Liver (tissue), 8 donors: ENCODE measurements at regions not wholly inside any gene's neighbourhood (a gene's known extent, or its start where the extent isn't known, plus 50 kb on each side); places are given as distances from the start of the nearest gene placed in this dataset.

Source experiments
- DNase-seq: peaks from one replicate; pipeline ENCODE4 v3.0.0-alpha.2; 2017; ENCODE audit warnings: low spot score
- H3K27ac ChIP-seq, 2 donors: one replicate each; pipeline ENCODE4 v1.7.0; 2013; ENCODE audit warnings: inconsistent platforms in 2 of 2, low read length in 2 of 2, control low read depth in 1 of 2, low read depth in 1 of 2, mild to moderate bottlenecking in 1 of 2
- H3K27me3 ChIP-seq, 4 donors: one replicate each; pipeline versions ENCODE4 v1.6.1 to v1.7.0; 2013; ENCODE audit warnings: low read length in 3 of 4, inconsistent platforms in 1 of 4, mild to moderate bottlenecking in 1 of 4, moderate library complexity in 1 of 4; ENCODE audit not compliant: control insufficient read depth in 4 of 4, insufficient read depth in 4 of 4
- H3K36me3 ChIP-seq, 4 donors: one replicate each; pipeline versions ENCODE4 v1.6.1 to v1.7.0; 2013; ENCODE audit warnings: low read length in 3 of 4, mild to moderate bottlenecking in 3 of 4, low read depth in 1 of 4, moderate library complexity in 1 of 4; ENCODE audit not compliant: control insufficient read depth in 4 of 4, insufficient read depth in 3 of 4
- H3K4me1 ChIP-seq, 4 donors: one replicate each; pipeline versions ENCODE4 v1.6.1 to v1.7.0; 2013; ENCODE audit warnings: low read length in 3 of 4, mild to moderate bottlenecking in 3 of 4, moderate library complexity in 1 of 4; ENCODE audit not compliant: control insufficient read depth in 4 of 4, insufficient read depth in 4 of 4
- H3K4me3 ChIP-seq, 3 donors: one replicate each; pipeline versions ENCODE4 v1.6.1 to v1.7.0; 2013; ENCODE audit warnings: low read length in 3 of 3, control low read depth in 1 of 3, low read depth in 1 of 3, mild to moderate bottlenecking in 1 of 3
- H3K9ac ChIP-seq, 2 donors: one replicate each; pipeline ENCODE4 v1.7.0; 2013; ENCODE audit warnings: low read length in 2 of 2, mild to moderate bottlenecking in 2 of 2, moderate library complexity in 2 of 2, control low read depth in 1 of 2, low read depth in 1 of 2
- H3K9me3 ChIP-seq, 4 donors: one replicate each; pipeline versions ENCODE4 v1.6.1 to v1.7.0; 2013; ENCODE audit warnings: low read length in 3 of 4; ENCODE audit not compliant: control insufficient read depth in 4 of 4
- EGR1 ChIP-seq, 2 donors: IDR thresholded peaks; 2 replicates each; pipeline ENCODE4 v1.6.1; 2016 to 2018; ENCODE audit warnings: antibody characterized with exemption in 2 of 2, low read depth in 2 of 2
- FOXA1 ChIP-seq: IDR thresholded peaks from 2 replicates; pipeline ENCODE4 v1.6.1; 2016; ENCODE audit warnings: antibody characterized with exemption
- GABPA ChIP-seq, 2 donors: IDR thresholded peaks in 1 of 2; conservative IDR thresholded peaks in 1 of 2; 2 replicates each; pipeline ENCODE4 v1.6.1; 2016; ENCODE audit warnings: antibody characterized with exemption in 2 of 2, mild to moderate bottlenecking in 1 of 2, moderate library complexity in 1 of 2
- HNF4A ChIP-seq, 2 donors: conservative IDR thresholded peaks; 2 replicates each; pipeline ENCODE4 v1.6.1; 2016; ENCODE audit warnings: antibody characterized with exemption in 2 of 2, mild to moderate bottlenecking in 2 of 2
- HNF4G ChIP-seq: IDR thresholded peaks from 2 replicates; pipeline ENCODE4 v1.6.1; 2016; ENCODE audit warnings: antibody characterized with exemption
- NR2F2 ChIP-seq: IDR thresholded peaks from 2 replicates; pipeline ENCODE4 v1.6.1; 2016; ENCODE audit warnings: antibody characterized with exemption
- RAD21 ChIP-seq, 2 donors: IDR thresholded peaks; 2 replicates each; pipeline ENCODE4 v1.6.1; 2016; ENCODE audit warnings: antibody characterized with exemption in 2 of 2, mild to moderate bottlenecking in 2 of 2
- RXRA ChIP-seq, 2 donors: IDR thresholded peaks; 2 replicates each; pipeline ENCODE4 v1.6.1; 2017 to 2018; ENCODE audit warnings: antibody characterized with exemption in 2 of 2, mild to moderate bottlenecking in 1 of 2
- SP1 ChIP-seq: IDR thresholded peaks from 2 replicates; pipeline ENCODE4 v1.6.1; 2018; ENCODE audit warnings: antibody characterized with exemption, mild to moderate bottlenecking
- TAF1 ChIP-seq: conservative IDR thresholded peaks from 2 replicates; pipeline ENCODE4 v1.6.1; 2016; ENCODE audit warnings: antibody characterized with exemption, mild to moderate bottlenecking
- WGBS: extraction: QIAGEN DNeasy Blood & Tissue Kit; methylation state at CpG from one replicate; pipeline ENCODE4 v1.1.7; 2013; 5-methylcytosine and 5-hydroxymethylcytosine counted together
- TF ChIP-seq, protein P1 (sequence below): IDR thresholded peaks from 2 replicates; pipeline ENCODE4 v1.6.1; 2016; ENCODE audit warnings: antibody characterized with exemption, mild to moderate bottlenecking
- TF ChIP-seq, protein P2 (sequence below): IDR thresholded peaks from 2 replicates; pipeline ENCODE4 v1.6.1; 2016; ENCODE audit warnings: antibody characterized with exemption
- TF ChIP-seq, protein P3 (sequence below): IDR thresholded peaks from 2 replicates; pipeline ENCODE4 v1.6.1; 2016; ENCODE audit warnings: antibody characterized with exemption
- TF ChIP-seq, protein P4 (sequence below): fragments of 150-350 bp; IDR thresholded peaks from 2 replicates; pipeline ENCODE4 v1.5.1; 2017; ENCODE audit warnings: improper control_type of control experiment, low read depth, low read length; ENCODE audit not compliant: missing input control
- TF ChIP-seq, protein P5 (sequence below): IDR thresholded peaks from 2 replicates; pipeline ENCODE4 v1.6.1; 2016; ENCODE audit warnings: antibody characterized with exemption
- donor health status: healthy.
- donor health status: healthy.
- donor health status: healthy.
- donor health status: healthy.
- donor health status: healthy.

DNA sequence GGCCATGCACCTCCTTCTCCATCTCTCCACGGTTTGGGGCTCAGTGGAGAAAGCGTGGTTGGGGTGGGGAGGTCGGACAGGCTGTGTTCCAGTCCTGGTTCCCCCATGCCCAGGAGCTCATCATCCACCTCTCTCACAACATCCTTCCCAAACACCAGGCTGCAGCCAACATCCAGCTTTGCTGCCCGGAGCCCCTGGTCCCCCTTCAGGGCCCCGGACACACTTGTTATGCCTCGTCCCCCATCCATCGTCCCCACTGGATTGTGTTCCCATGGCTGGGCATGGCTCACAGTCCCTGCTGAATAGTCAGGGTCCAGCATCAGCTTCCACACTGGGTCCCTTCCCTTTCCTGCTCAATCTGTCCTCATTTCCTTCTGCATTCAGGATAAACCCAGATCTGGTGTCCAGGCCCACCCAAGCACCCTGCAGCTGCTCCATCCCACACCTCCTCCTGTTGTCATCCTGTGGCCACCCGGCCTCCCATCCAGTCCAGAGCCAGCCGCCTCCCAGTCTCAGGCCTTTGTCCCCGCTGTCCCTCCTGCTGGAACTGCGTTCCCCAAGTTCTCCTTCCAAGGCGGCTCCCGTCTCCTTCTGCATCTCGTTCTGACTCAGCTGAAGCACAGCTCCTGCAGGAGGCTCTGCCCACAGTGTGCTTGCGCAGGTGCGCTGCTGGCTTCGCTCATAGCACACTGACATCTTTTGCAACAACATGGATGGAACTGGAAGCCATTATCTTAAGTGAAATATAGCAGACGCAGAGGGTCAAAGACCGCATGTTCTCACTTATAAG, 211.4 kb upstream of the RTL1 start:
- WGBS = 90% methylated on average over 19 of the region's 19 CpGs
- no peaks in the 10 kb centered on the region for H3K36me3 ChIP-seq
- H3K27me3 ChIP-seq = no peaks in the 10 kb centered on the region
- no peaks in the 10 kb centered on the region for H3K4me1 ChIP-seq
- DNase-seq = no peak
- H3K9me3 ChIP-seq = no peaks in the 10 kb centered on the region
- no peak overlapping the region for H3K9ac ChIP-seq
- no peak overlapping the region for H3K27ac ChIP-seq
- no peak overlapping the region for H3K4me3 ChIP-seq
- TF ChIP-seq HNF4G = no peak
- TF ChIP-seq GABPA (IDR thresholded peaks at IDR 0.05 in 1 of 2, conservative IDR thresholded peaks at IDR 0.05 in 1 of 2) = no peak

DNA sequence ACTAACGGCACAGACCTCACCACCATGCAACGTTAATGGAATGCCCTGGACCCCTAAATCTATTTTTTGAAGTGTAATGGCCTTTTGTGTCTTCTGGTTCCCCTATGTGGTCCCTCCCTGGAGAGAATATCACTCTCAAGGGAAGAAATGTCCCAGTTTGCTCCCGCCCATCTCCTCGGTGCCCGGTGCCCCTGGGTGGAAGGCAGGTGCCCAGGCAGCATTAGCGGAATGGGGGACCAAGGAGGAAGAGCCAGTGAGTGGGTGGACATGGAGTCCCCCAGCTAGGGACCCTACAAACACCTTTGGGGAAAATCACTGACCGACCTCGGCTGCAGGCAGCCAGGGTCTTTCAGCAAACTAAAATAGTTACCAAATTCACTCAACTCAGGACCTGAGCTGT, 212.1 kb upstream of the RTL1 start:
- WGBS = 86% methylated on average over 8 of the region's 8 CpGs
- H3K27ac ChIP-seq = no peak overlapping the region
- H3K27me3 ChIP-seq = no peaks in the 10 kb centered on the region
- no peaks in the 10 kb centered on the region for H3K36me3 ChIP-seq
- no peak overlapping the region for H3K4me3 ChIP-seq
- no peak for DNase-seq
- no peaks in the 10 kb centered on the region for H3K9me3 ChIP-seq
- TF ChIP-seq, protein P1, sequence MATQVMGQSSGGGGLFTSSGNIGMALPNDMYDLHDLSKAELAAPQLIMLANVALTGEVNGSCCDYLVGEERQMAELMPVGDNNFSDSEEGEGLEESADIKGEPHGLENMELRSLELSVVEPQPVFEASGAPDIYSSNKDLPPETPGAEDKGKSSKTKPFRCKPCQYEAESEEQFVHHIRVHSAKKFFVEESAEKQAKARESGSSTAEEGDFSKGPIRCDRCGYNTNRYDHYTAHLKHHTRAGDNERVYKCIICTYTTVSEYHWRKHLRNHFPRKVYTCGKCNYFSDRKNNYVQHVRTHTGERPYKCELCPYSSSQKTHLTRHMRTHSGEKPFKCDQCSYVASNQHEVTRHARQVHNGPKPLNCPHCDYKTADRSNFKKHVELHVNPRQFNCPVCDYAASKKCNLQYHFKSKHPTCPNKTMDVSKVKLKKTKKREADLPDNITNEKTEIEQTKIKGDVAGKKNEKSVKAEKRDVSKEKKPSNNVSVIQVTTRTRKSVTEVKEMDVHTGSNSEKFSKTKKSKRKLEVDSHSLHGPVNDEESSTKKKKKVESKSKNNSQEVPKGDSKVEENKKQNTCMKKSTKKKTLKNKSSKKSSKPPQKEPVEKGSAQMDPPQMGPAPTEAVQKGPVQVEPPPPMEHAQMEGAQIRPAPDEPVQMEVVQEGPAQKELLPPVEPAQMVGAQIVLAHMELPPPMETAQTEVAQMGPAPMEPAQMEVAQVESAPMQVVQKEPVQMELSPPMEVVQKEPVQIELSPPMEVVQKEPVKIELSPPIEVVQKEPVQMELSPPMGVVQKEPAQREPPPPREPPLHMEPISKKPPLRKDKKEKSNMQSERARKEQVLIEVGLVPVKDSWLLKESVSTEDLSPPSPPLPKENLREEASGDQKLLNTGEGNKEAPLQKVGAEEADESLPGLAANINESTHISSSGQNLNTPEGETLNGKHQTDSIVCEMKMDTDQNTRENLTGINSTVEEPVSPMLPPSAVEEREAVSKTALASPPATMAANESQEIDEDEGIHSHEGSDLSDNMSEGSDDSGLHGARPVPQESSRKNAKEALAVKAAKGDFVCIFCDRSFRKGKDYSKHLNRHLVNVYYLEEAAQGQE = no peak
- TF ChIP-seq EGR1 (IDR thresholded peaks at IDR 0.05; ENCODE audit: low read depth in 2 of 2) = no peak
- TF ChIP-seq, protein P2, sequence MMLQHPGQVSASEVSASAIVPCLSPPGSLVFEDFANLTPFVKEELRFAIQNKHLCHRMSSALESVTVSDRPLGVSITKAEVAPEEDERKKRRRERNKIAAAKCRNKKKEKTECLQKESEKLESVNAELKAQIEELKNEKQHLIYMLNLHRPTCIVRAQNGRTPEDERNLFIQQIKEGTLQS = no peak
- TF ChIP-seq SP1 = no peak
- no peak for TF ChIP-seq NR2F2
- no peak for TF ChIP-seq FOXA1
- no peak for TF ChIP-seq RAD21 (IDR thresholded peaks at IDR 0.05)
- no peak for TF ChIP-seq HNF4A (conservative IDR thresholded peaks at IDR 0.05)
- TF ChIP-seq, protein P3, sequence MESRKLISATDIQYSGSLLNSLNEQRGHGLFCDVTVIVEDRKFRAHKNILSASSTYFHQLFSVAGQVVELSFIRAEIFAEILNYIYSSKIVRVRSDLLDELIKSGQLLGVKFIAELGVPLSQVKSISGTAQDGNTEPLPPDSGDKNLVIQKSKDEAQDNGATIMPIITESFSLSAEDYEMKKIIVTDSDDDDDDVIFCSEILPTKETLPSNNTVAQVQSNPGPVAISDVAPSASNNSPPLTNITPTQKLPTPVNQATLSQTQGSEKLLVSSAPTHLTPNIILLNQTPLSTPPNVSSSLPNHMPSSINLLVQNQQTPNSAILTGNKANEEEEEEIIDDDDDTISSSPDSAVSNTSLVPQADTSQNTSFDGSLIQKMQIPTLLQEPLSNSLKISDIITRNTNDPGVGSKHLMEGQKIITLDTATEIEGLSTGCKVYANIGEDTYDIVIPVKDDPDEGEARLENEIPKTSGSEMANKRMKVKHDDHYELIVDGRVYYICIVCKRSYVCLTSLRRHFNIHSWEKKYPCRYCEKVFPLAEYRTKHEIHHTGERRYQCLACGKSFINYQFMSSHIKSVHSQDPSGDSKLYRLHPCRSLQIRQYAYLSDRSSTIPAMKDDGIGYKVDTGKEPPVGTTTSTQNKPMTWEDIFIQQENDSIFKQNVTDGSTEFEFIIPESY = no peak
- TF ChIP-seq HNF4G = no peak
- TF ChIP-seq, protein P4, sequence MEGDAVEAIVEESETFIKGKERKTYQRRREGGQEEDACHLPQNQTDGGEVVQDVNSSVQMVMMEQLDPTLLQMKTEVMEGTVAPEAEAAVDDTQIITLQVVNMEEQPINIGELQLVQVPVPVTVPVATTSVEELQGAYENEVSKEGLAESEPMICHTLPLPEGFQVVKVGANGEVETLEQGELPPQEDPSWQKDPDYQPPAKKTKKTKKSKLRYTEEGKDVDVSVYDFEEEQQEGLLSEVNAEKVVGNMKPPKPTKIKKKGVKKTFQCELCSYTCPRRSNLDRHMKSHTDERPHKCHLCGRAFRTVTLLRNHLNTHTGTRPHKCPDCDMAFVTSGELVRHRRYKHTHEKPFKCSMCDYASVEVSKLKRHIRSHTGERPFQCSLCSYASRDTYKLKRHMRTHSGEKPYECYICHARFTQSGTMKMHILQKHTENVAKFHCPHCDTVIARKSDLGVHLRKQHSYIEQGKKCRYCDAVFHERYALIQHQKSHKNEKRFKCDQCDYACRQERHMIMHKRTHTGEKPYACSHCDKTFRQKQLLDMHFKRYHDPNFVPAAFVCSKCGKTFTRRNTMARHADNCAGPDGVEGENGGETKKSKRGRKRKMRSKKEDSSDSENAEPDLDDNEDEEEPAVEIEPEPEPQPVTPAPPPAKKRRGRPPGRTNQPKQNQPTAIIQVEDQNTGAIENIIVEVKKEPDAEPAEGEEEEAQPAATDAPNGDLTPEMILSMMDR = no peak
- no peak for TF ChIP-seq GABPA (IDR thresholded peaks at IDR 0.05 in 1 of 2, conservative IDR thresholded peaks at IDR 0.05 in 1 of 2)
- TF ChIP-seq, protein P5, sequence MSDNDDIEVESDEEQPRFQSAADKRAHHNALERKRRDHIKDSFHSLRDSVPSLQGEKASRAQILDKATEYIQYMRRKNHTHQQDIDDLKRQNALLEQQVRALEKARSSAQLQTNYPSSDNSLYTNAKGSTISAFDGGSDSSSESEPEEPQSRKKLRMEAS = no peak
- TF ChIP-seq RXRA (IDR thresholded peaks at IDR 0.05) = no peak
- no peak for TF ChIP-seq TAF1
- H3K4me1 ChIP-seq = no peaks in the 10 kb centered on the region
- H3K9ac ChIP-seq = no peak overlapping the region
